Calu3 (cell line): ENCODE measurements at regions not wholly inside any gene's neighbourhood (a gene's known extent, or its start where the extent isn't known, plus 50 kb on each side); places are given as distances from the start of the nearest gene placed in this dataset.

Experiments used
- BruUV-seq: library from RNA; stranded (reverse); fragments of 400-500 nt; replicated peaks from 2 replicates; lab custom pipeline; 2021; lab: Mats Ljungman, UMichigan
- CTCF ChIA-PET: fragments of 300-600 bp; sonication (Branson Sonifier 250); formaldehyde crosslinking; loops from one replicate; lab custom pipeline; 2022; ENCODE audit warnings: antibody characterized with exemption; lab: Charles Lee
- DNase-seq: peaks from one replicate; pipeline ENCODE4 v3.0.0; 2022
- H3K27ac Mint-ChIP-seq: one replicate; pipeline ENCODE4 v1.8.0; 2022; ENCODE audit warnings: mixed read lengths; ENCODE audit not compliant: unreplicated experiment
- H3K27me3 Mint-ChIP-seq: one replicate; pipeline ENCODE4 v1.8.0; 2022; ENCODE audit warnings: mixed read lengths; ENCODE audit not compliant: unreplicated experiment
- H3K36me3 Mint-ChIP-seq: one replicate; pipeline ENCODE4 v1.8.0; 2022; ENCODE audit warnings: mild to moderate bottlenecking, moderate library complexity, mixed read lengths; ENCODE audit not compliant: insufficient read depth, unreplicated experiment
- H3K4me1 Mint-ChIP-seq: one replicate; pipeline ENCODE4 v1.8.0; 2022; ENCODE audit warnings: mild to moderate bottlenecking, low read depth, mixed read lengths; ENCODE audit not compliant: unreplicated experiment
- H3K4me3 Mint-ChIP-seq: one replicate; pipeline ENCODE4 v1.8.0; 2022; ENCODE audit warnings: mild to moderate bottlenecking, low read depth, moderate library complexity, mixed read lengths; ENCODE audit not compliant: unreplicated experiment
- H3K9me3 Mint-ChIP-seq: one replicate; pipeline ENCODE4 v1.8.0; 2022; ENCODE audit warnings: low read depth, mixed read lengths; ENCODE audit not compliant: unreplicated experiment
- intact Hi-C: fragments of 100-400 bp; cut with micrococcal nuclease; formaldehyde crosslinking; loops from one replicate; pipeline ENCODE4 v1.10.0; 2022; ENCODE audit not compliant: unreplicated experiment
- TF ChIP-seq, protein P1 (sequence below): fragments of 200-600 bp; IDR thresholded peaks from one replicate; pipeline ENCODE4 v1.8.0; 2022; ENCODE audit warnings: antibody characterized with exemption; ENCODE audit not compliant: unreplicated experiment

GRCh38 chr9:515665-516064, 301.0 kb downstream of the DOCK8 start:
- Mint-ChIP-seq H3K36me3 (no peaks in the 10 kb centered on the region), H3K4me3 (no peak overlapping the region), H3K9me3 (no peaks in the 10 kb centered on the region), H3K27me3 (no peaks in the 10 kb centered on the region), H3K27ac (no peak overlapping the region), H3K4me1 (no peaks in the 10 kb centered on the region)
- DNase-seq, result no peak
- CTCF ChIA-PET, result no interaction called here
- BruUV-seq, result no TSS peak
- TF ChIP-seq, protein P1, sequence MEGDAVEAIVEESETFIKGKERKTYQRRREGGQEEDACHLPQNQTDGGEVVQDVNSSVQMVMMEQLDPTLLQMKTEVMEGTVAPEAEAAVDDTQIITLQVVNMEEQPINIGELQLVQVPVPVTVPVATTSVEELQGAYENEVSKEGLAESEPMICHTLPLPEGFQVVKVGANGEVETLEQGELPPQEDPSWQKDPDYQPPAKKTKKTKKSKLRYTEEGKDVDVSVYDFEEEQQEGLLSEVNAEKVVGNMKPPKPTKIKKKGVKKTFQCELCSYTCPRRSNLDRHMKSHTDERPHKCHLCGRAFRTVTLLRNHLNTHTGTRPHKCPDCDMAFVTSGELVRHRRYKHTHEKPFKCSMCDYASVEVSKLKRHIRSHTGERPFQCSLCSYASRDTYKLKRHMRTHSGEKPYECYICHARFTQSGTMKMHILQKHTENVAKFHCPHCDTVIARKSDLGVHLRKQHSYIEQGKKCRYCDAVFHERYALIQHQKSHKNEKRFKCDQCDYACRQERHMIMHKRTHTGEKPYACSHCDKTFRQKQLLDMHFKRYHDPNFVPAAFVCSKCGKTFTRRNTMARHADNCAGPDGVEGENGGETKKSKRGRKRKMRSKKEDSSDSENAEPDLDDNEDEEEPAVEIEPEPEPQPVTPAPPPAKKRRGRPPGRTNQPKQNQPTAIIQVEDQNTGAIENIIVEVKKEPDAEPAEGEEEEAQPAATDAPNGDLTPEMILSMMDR, result no peak
- intact Hi-C loops, result no loop called here

DNA sequence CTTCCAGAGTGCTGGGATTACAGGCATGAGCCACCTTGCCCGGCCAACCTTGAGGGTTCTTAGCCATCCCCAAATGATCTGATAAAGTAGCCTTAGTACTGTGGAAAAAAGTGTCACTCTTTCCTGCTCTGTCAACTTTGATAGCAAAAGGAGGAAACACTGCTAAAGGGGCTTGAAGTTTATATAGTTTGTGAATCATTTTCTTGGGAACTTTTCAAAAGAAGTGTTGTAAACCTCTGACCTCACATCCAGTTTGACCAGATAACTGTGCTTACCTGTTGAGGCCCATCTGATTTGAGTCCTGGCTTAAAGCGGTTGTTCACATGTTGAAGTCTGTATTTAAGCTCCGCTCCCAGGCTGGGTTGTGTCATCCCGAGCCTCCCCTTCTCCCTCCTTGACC, 303.3 kb downstream of the DOCK8 start:
- DNase-seq, result no peak
- CTCF ChIA-PET, result no interaction called here
- H3K27me3 Mint-ChIP-seq, result no peaks in the 10 kb centered on the region
- no peaks in the 10 kb centered on the region for H3K9me3 Mint-ChIP-seq
- no peaks in the 10 kb centered on the region for H3K36me3 Mint-ChIP-seq
- TF ChIP-seq, protein P1, result no peak
- no TSS peak for BruUV-seq
- intact Hi-C loops, result no loop called here
- no peak overlapping the region for H3K4me3 Mint-ChIP-seq
- H3K27ac Mint-ChIP-seq, result no peak overlapping the region
- H3K4me1 Mint-ChIP-seq, result no peaks in the 10 kb centered on the region

GRCh38 chr9:518540-518939, 303.9 kb downstream of the DOCK8 start:
- intact Hi-C loops, result no loop called here
- Mint-ChIP-seq H3K4me3 (no peak overlapping the region), H3K27ac (no peak overlapping the region), H3K9me3 (no peaks in the 10 kb centered on the region), H3K36me3 (no peaks in the 10 kb centered on the region), H3K27me3 (no peaks in the 10 kb centered on the region), H3K4me1 (no peaks in the 10 kb centered on the region)
- TF ChIP-seq, protein P1, result no peak
- DNase-seq, result no peak
- CTCF ChIA-PET, result no interaction called here
- no TSS peak for BruUV-seq

GRCh38 chr9:519579-519978, 304.9 kb downstream of the DOCK8 start:
- TF ChIP-seq, protein P1, result no peak
- H3K4me1 Mint-ChIP-seq, result no peaks in the 10 kb centered on the region
- CTCF ChIA-PET, result no interaction called here
- intact Hi-C loops, result no loop called here
- no TSS peak for BruUV-seq
- DNase-seq, result no peak
- no peaks in the 10 kb centered on the region for H3K27me3 Mint-ChIP-seq
- H3K9me3 Mint-ChIP-seq, result no peaks in the 10 kb centered on the region
- no peak overlapping the region for H3K4me3 Mint-ChIP-seq
- H3K36me3 Mint-ChIP-seq, result no peaks in the 10 kb centered on the region
- H3K27ac Mint-ChIP-seq, result no peak overlapping the region
